MCF 10A (cell line): ENCODE measurements at regions not wholly inside any gene's neighbourhood (a gene's known extent, or its start where the extent isn't known, plus 50 kb on each side); places are given as distances from the start of the nearest gene placed in this dataset.
A peak's percentile ranks its signal among the peaks of the same experiment; 100 is the strongest.

Source experiments
- BruUV-seq: library from RNA; stranded (reverse); fragments of 400-500 nt; replicated peaks from 2 replicates; lab custom pipeline; 2021; lab: Mats Ljungman, UMichigan
- CTCF ChIA-PET: fragments of 300-600 bp; sonication (Branson Sonifier 250); formaldehyde crosslinking; extraction: SDS; loops from one replicate; lab custom pipeline; 2021; ENCODE audit warnings: antibody characterized with exemption, inconsistent platforms; lab: Yijun Ruan, JAX
- POLR2A ChIA-PET: fragments of 300-600, 350-650 bp; sonication (Branson Sonifier 250); formaldehyde crosslinking; extraction: SDS; loops from one replicate; lab custom pipeline; 2020; ENCODE audit warnings: antibody characterized with exemption, inconsistent platforms; lab: Yijun Ruan, JAX
- DNase-seq: peaks from one replicate; pipeline ENCODE4 v3.0.0-alpha.2; 2018; ENCODE audit not compliant: unreplicated experiment
- H3K27ac Mint-ChIP-seq: one replicate; pipeline ENCODE4 v1.8.0; 2022; ENCODE audit warnings: mild to moderate bottlenecking, low read depth, mixed read lengths; ENCODE audit not compliant: unreplicated experiment
- H3K27me3 Mint-ChIP-seq: one replicate; pipeline ENCODE4 v1.8.0; 2022; ENCODE audit warnings: mixed read lengths; ENCODE audit not compliant: insufficient read depth, unreplicated experiment
- H3K36me3 Mint-ChIP-seq: one replicate; pipeline ENCODE4 v1.8.0; 2022; ENCODE audit warnings: mild to moderate bottlenecking, moderate library complexity, mixed read lengths; ENCODE audit not compliant: insufficient read depth, unreplicated experiment
- H3K4me1 Mint-ChIP-seq: one replicate; pipeline ENCODE4 v1.8.0; 2022; ENCODE audit warnings: mixed read lengths; ENCODE audit not compliant: insufficient read depth, unreplicated experiment
- H3K4me3 Mint-ChIP-seq: one replicate; pipeline ENCODE4 v1.8.0; 2022; ENCODE audit warnings: mild to moderate bottlenecking, moderate library complexity, mixed read lengths; ENCODE audit not compliant: unreplicated experiment
- H3K9me3 Mint-ChIP-seq: one replicate; pipeline ENCODE4 v1.8.0; 2022; ENCODE audit warnings: mixed read lengths; ENCODE audit not compliant: unreplicated experiment
- intact Hi-C: fragments of 100-400 bp; cut with micrococcal nuclease; formaldehyde crosslinking; loops from 2 replicates; pipeline ENCODE4 v1.14.1; 2022
- TF ChIP-seq, protein P1 (sequence below): fragments of 200-600 bp; IDR thresholded peaks from one replicate; pipeline ENCODE4 v1.8.0; 2022; ENCODE audit warnings: antibody characterized with exemption, mild to moderate bottlenecking; ENCODE audit not compliant: unreplicated experiment

DNA sequence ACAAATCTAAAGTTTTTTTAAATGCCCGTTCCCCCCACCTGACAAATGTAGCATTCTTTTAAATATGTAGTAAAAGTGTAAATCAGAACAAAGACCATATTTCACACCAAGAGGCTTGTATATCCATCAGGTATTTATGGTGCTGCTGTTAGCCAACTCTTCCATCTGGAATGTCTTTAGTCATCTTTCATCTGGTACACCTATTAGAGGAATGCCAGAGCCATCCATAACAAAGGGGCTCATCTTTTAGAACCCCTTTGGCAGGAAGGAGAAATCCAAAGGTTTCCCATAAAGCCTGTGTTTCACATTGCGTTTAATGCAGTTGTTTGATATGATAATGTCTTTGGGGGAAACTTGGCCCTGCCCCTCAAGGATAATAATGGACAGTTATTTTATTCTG, 79.3 kb upstream of the C1orf87 start:
- no peak for DNase-seq
- TF ChIP-seq, protein P1, sequence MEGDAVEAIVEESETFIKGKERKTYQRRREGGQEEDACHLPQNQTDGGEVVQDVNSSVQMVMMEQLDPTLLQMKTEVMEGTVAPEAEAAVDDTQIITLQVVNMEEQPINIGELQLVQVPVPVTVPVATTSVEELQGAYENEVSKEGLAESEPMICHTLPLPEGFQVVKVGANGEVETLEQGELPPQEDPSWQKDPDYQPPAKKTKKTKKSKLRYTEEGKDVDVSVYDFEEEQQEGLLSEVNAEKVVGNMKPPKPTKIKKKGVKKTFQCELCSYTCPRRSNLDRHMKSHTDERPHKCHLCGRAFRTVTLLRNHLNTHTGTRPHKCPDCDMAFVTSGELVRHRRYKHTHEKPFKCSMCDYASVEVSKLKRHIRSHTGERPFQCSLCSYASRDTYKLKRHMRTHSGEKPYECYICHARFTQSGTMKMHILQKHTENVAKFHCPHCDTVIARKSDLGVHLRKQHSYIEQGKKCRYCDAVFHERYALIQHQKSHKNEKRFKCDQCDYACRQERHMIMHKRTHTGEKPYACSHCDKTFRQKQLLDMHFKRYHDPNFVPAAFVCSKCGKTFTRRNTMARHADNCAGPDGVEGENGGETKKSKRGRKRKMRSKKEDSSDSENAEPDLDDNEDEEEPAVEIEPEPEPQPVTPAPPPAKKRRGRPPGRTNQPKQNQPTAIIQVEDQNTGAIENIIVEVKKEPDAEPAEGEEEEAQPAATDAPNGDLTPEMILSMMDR = no peak
- intact Hi-C loops = loop anchor here (10.0 kb wide), 2 partner anchors 1182 to 1702 kb away; no protein-coding TSS in a partner anchor
- H3K4me1 Mint-ChIP-seq = no peaks in the 10 kb centered on the region
- ChIA-PET CTCF (no interaction called here), POLR2A (no interaction called here)
- no peaks in the 10 kb centered on the region for H3K36me3 Mint-ChIP-seq
- H3K27me3 Mint-ChIP-seq = peaks cover 33% of the 10 kb centered on the region
- H3K9me3 Mint-ChIP-seq = no peaks in the 10 kb centered on the region
- no peak overlapping the region for H3K4me3 Mint-ChIP-seq
- BruUV-seq = no TSS peak
- no peak overlapping the region for H3K27ac Mint-ChIP-seq

DNA sequence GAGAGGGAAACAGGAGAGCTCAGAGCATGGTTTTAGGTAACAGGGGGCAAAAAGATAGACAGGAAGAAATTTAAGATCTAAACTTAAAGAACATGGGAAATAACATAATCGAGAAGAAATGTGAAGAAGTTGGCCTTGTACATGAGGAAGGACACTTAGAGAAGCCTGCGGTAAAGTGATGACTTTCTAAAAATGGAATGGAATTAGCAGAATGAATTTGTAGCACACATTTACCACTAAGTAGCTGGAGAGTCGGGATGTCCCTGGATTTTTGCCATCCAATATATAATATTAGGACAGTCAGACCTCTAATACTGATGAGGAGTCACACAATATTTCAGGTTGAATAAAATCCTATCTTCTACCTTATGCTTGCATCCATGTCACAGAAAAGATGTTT, 77.7 kb upstream of the C1orf87 start:
- Mint-ChIP-seq H3K36me3 (no peaks in the 10 kb centered on the region), H3K27me3 (peaks cover 44% of the 10 kb centered on the region), H3K4me3 (no peak overlapping the region), H3K9me3 (no peaks in the 10 kb centered on the region), H3K27ac (no peak overlapping the region), H3K4me1 (no peaks in the 10 kb centered on the region)
- DNase-seq = no peak
- TF ChIP-seq, protein P1 = no peak
- intact Hi-C loops = loop anchor here (10.0 kb wide), 2 partner anchors 1183 to 1703 kb away; no protein-coding TSS in a partner anchor
- no TSS peak for BruUV-seq
- ChIA-PET POLR2A (no interaction called here), CTCF (no interaction called here)

DNA sequence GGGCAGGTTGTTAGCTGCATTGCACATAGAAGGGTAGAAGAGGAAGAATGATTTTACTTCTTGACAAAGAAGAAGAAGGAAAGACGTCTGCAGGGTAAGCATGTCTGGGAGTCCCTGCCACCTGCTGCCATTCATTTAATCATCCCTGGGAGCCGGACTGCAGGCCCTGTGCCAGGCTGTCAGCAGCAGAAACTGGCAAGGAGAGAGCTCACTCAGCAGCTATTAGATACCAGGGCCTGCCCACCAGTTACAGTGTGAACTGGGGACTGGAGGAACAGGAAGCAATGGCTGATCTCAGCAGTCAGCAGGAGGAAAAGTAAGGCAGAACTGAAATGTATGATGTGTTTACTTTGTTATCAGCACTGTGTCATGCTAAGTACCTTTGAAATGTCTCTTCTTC, 75.7 kb upstream of the C1orf87 start:
- H3K27ac Mint-ChIP-seq = no peak overlapping the region
- no peaks in the 10 kb centered on the region for H3K4me1 Mint-ChIP-seq
- DNase-seq = peak; percentile 28
- TF ChIP-seq, protein P1 = no peak
- no peaks in the 10 kb centered on the region for H3K9me3 Mint-ChIP-seq
- POLR2A ChIA-PET = interaction anchor here (0.8 kb wide), 1 partner anchor 11 kb away, joined by 3 read pairs; no protein-coding TSS in a partner anchor
- intact Hi-C loops = no loop called here
- BruUV-seq = no TSS peak
- H3K4me3 Mint-ChIP-seq = no peak overlapping the region
- CTCF ChIA-PET = interaction anchor here (0.8 kb wide), 1 partner anchor 12 kb away, joined by 3 read pairs; no protein-coding TSS in a partner anchor
- H3K36me3 Mint-ChIP-seq = no peaks in the 10 kb centered on the region
- H3K27me3 Mint-ChIP-seq = peaks cover 44% of the 10 kb centered on the region

DNA sequence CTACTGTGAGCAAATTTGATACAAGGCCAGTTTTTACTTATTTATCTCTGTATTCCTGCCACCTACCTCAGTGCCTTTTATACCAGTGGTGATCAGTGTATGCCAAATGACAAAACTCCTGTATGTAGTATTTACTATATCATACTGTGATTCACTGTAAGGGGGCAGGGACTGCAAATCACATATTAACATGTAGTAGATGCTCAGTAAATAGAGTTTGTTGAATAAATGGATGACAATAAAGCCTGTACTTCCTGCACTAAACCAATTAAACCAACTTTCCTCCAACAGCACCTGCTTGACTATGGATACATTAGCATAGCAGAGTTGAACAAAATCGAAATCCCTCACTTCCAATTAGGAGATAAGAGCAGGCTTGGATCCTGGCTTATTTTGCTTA, 73.3 kb upstream of the C1orf87 start:
- Mint-ChIP-seq H3K27me3 (peaks cover 67% of the 10 kb centered on the region), H3K4me1 (no peaks in the 10 kb centered on the region), H3K36me3 (no peaks in the 10 kb centered on the region), H3K4me3 (no peak overlapping the region), H3K27ac (no peak overlapping the region), H3K9me3 (no peaks in the 10 kb centered on the region)
- intact Hi-C loops = no loop called here
- TF ChIP-seq, protein P1 = no peak
- CTCF ChIA-PET = no interaction called here
- BruUV-seq = no TSS peak
- no peak for DNase-seq
- POLR2A ChIA-PET = no interaction called here
